ENCODE measurements at regions not wholly inside any gene's neighbourhood (a gene's known extent, or its start where the extent isn't known, plus 50 kb on each side); places are given as distances from the start of the nearest gene placed in this dataset.

DNA sequence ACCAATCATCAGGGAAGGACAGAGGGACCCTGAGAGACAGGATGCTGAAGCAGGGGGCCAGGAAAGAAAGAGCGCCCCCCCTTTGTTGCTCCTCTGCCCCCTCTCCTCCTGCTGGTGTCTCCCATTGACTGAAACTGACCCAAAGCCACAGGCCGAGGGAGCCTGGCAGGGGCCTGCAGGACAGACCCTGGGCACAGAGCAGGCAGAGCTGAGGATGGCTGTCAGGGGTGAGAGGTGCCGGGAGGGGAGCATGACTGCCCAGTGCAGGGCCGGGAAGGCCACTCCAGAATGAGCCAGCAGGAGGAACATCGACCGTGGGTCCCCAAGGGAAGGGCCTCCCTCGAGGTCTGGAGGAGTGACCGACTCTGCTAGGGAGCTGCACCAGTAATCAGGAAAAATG is 427.8 kb downstream of the PREX1 start:
- ATAC-seq = no peak
- SMC1A ChIA-PET (ENCODE audit: uncharacterized antibody, unreplicated experiment) = interaction anchor here (1.0 kb wide), 1 partner anchor 10 kb away, joined by 3 read pairs; no protein-coding TSS in a partner anchor
- Histone ChIP-seq H2AFZ (ENCODE audit: control insufficient read depth, low read depth, low read length) (no peak overlapping the region), H3K4me2 (ENCODE audit: control insufficient read depth, insufficient read depth) (no peak overlapping the region), H3K79me2 (ENCODE audit: control insufficient read depth, insufficient read depth, low read length) (no peaks in the 10 kb centered on the region), H3K4me3 (no peak overlapping the region), H3K27ac (ENCODE audit: control insufficient read depth, insufficient read depth) (no peak overlapping the region), H3K27me3 (replicated peaks in 1 of 2; ENCODE audit: control insufficient read depth in 2 of 2, insufficient read depth in 2 of 2, low read length in 1 of 2) (peaks cover 0 to 4% of the 10 kb centered on the region in 2 experiments; a peak in 3 of 4 replicates), H3K4me1 (ENCODE audit: control insufficient read depth, insufficient read depth, low read length) (no peaks in the 10 kb centered on the region), H3K9me3 (replicated peaks; ENCODE audit: control insufficient read depth, insufficient read depth, low read length) (no peaks in the 10 kb centered on the region), H3K9ac (ENCODE audit: control insufficient read depth, insufficient read depth, low read length) (no peak overlapping the region), H3K36me3 (ENCODE audit: control insufficient read depth in 2 of 2, insufficient read depth in 2 of 2, low read length in 1 of 2) (no peaks in the 10 kb centered on the region), H4K20me1 (ENCODE audit: control insufficient read depth, insufficient read depth) (no peaks in the 10 kb centered on the region)
- WGBS (ENCODE audit: insufficient coverage, insufficient replicate concordance, low lambda C conversion rate, missing lambda C conversion rate) = 8% methylated on average over 7 of the region's 8 CpGs
- CTCF ChIA-PET = no interaction called here
- no peak for FAIRE-seq
- intact Hi-C loops (cut with micrococcal nuclease; ENCODE audit: unreplicated experiment) = no loop called here
- TF ChIP-seq, protein P1, sequence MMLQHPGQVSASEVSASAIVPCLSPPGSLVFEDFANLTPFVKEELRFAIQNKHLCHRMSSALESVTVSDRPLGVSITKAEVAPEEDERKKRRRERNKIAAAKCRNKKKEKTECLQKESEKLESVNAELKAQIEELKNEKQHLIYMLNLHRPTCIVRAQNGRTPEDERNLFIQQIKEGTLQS (IDR thresholded peaks at IDR 0.05; ENCODE audit: borderline replicate concordance, extremely low read depth, low read depth, low read length) = no peak
- TF ChIP-seq, protein P2, sequence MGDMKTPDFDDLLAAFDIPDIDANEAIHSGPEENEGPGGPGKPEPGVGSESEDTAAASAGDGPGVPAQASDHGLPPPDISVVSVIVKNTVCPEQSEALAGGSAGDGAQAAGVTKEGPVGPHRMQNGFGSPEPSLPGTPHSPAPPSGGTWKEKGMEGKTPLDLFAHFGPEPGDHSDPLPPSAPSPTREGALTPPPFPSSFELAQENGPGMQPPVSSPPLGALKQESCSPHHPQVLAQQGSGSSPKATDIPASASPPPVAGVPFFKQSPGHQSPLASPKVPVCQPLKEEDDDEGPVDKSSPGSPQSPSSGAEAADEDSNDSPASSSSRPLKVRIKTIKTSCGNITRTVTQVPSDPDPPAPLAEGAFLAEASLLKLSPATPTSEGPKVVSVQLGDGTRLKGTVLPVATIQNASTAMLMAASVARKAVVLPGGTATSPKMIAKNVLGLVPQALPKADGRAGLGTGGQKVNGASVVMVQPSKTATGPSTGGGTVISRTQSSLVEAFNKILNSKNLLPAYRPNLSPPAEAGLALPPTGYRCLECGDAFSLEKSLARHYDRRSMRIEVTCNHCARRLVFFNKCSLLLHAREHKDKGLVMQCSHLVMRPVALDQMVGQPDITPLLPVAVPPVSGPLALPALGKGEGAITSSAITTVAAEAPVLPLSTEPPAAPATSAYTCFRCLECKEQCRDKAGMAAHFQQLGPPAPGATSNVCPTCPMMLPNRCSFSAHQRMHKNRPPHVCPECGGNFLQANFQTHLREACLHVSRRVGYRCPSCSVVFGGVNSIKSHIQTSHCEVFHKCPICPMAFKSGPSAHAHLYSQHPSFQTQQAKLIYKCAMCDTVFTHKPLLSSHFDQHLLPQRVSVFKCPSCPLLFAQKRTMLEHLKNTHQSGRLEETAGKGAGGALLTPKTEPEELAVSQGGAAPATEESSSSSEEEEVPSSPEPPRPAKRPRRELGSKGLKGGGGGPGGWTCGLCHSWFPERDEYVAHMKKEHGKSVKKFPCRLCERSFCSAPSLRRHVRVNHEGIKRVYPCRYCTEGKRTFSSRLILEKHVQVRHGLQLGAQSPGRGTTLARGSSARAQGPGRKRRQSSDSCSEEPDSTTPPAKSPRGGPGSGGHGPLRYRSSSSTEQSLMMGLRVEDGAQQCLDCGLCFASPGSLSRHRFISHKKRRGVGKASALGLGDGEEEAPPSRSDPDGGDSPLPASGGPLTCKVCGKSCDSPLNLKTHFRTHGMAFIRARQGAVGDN (IDR thresholded peaks at IDR 0.05) = no peak
- TF ChIP-seq NR2C1 (IDR thresholded peaks at IDR 0.05) (no peak), EP300 (IDR thresholded peaks at IDR 0.05; ENCODE audit: borderline replicate concordance in 1 of 2, control insufficient read depth in 1 of 2, low read depth in 2 of 2, low read length in 2 of 2) (no peak)
- in situ Hi-C loops (cut with MboI) = no loop called here
- RAD21 ChIA-PET (ENCODE audit: unreplicated experiment) = interaction anchor here (0.8 kb wide), 1 partner anchor 17 kb away, joined by 3 read pairs; no protein-coding TSS in a partner anchor
- DNase-seq (ENCODE audit: low read depth, low spot score) = no peak
- no TSS peak for BruUV-seq (replicated peaks)
- POLR2A ChIA-PET = no interaction called here
